ENCODE measurements at regions not wholly inside any gene's neighbourhood (a gene's known extent, or its start where the extent isn't known, plus 50 kb on each side); places are given as distances from the start of the nearest gene placed in this dataset.

- ChIA-PET SMC1A (ENCODE audit: uncharacterized antibody, unreplicated experiment) (interaction anchor here (0.9 to 1.7 kb wide), 7 partner anchors 10 to 92 kb away, joined by 3 to 6 read pairs (median 4); no protein-coding TSS in a partner anchor), CTCF (interaction anchor here (0.8 to 2.1 kb wide), 4 partner anchors 17 to 146 kb away, joined by 3 to 9 read pairs (median 4); no protein-coding TSS in a partner anchor), POLR2A (no interaction called here), RAD21 (ENCODE audit: unreplicated experiment) (interaction anchor here (0.6 to 0.9 kb wide), 2 partner anchors 57 to 165 kb away, joined by 3 to 4 read pairs; no protein-coding TSS in a partner anchor)
- WGBS (ENCODE audit: insufficient coverage, insufficient replicate concordance, low lambda C conversion rate, missing lambda C conversion rate) = 53% methylated on average over 2 of the region's 2 CpGs
- TF ChIP-seq GATAD2B (conservative IDR thresholded peaks at IDR 0.05; ENCODE audit: low read depth) (no peak), SMAD1 (IDR thresholded peaks at IDR 0.05; ENCODE audit: low read depth, partially characterized antibody) (no peak), RFX5 (IDR thresholded peaks at IDR 0.05; ENCODE audit: low read depth, low read length) (no peak), KDM1A (IDR thresholded peaks at IDR 0.05; ENCODE audit: borderline replicate concordance) (no peak), BRCA1 (IDR thresholded peaks at IDR 0.05; ENCODE audit: low read depth, low read length) (no peak), E2F8 (IDR thresholded peaks at IDR 0.05; ENCODE audit: low read depth, partially characterized antibody) (no peak), CHD4 (IDR thresholded peaks at IDR 0.05) (no peak)
- Histone ChIP-seq H3K27me3 (replicated peaks in 1 of 2; ENCODE audit: control insufficient read depth in 2 of 2, insufficient read depth in 2 of 2, low read length in 1 of 2) (no peaks in the 10 kb centered on the region), H3K4me3 (no peak overlapping the region), H3K36me3 (ENCODE audit: control insufficient read depth in 2 of 2, insufficient read depth in 2 of 2, low read length in 1 of 2) (no peaks in the 10 kb centered on the region), H3K79me2 (ENCODE audit: control insufficient read depth, insufficient read depth, low read length) (no peaks in the 10 kb centered on the region), H4K20me1 (ENCODE audit: control insufficient read depth, insufficient read depth) (no peaks in the 10 kb centered on the region), H3K4me2 (ENCODE audit: control insufficient read depth, insufficient read depth) (no peak overlapping the region), H3K9ac (ENCODE audit: control insufficient read depth, insufficient read depth, low read length) (no peak overlapping the region), H2AFZ (ENCODE audit: control insufficient read depth, low read depth, low read length) (no peak overlapping the region), H3K4me1 (ENCODE audit: control insufficient read depth, insufficient read depth, low read length) (peaks cover 33% of the 10 kb centered on the region), H3K9me3 (replicated peaks; ENCODE audit: control insufficient read depth, insufficient read depth, low read length) (no peaks in the 10 kb centered on the region), H3K27ac (ENCODE audit: control insufficient read depth, insufficient read depth) (no peak overlapping the region)
- DNase-seq (ENCODE audit: low read depth, low spot score) (no peak), FAIRE-seq (no peak), ATAC-seq (no peak)
- no TSS peak for BruUV-seq (replicated peaks)
- in situ Hi-C loops (cut with MboI) = no loop called here
- intact Hi-C loops (cut with micrococcal nuclease; ENCODE audit: unreplicated experiment) = no loop called here
These were observed 179.6 kb downstream of the CSNK2A3 start for GRCh38 chr11:11173316-11174025.
